ENCODE measurements at regions not wholly inside any gene's neighbourhood (a gene's known extent, or its start where the extent isn't known, plus 50 kb on each side); places are given as distances from the start of the nearest gene placed in this dataset.

DNA sequence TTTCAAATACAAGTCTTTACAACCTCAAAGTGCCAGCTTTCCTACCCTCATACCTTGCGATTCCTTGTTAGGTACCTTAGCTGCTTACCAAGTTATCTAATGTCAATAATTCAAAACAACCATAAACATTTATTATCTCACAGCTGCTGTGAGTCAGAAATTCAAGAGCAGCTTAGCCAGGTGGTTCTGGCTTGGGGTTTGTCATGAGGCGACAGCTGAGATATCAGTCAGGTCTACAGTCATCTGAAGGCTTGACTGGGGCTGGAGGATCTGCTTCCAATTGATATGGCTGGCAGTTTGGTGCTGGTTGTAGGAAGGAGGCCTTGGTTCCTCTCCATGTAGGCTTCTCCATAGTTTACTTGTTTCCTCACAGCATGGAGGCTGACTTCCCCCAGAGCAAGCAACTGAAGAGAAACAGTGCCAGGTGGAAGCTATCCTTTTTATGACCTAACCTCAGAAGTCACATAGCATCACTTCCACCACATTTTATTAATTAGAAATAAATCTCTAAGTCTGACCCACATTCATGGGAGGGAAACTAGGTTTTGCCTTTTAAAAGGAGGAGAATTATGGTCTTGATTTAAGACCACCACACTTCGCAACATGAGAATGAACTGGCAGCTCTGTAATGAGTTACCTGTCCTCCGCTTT is 103.3 kb upstream of the FGGY start:
- Histone ChIP-seq H3K4me3 (no peak overlapping the region), H3K9me3 (replicated peaks; ENCODE audit: control insufficient read depth, insufficient read depth, low read depth, low read length) (no peaks in the 10 kb centered on the region), H3K79me2 (ENCODE audit: control insufficient read depth, insufficient read depth, low read length) (no peaks in the 10 kb centered on the region), H3K9ac (ENCODE audit: insufficient read depth in 1 of 2, low read depth in 2 of 2, low read length in 2 of 2) (no peak overlapping the region), H2AFZ (ENCODE audit: low read depth, low read length) (no peak overlapping the region), H3K4me1 (replicated peaks in 1 of 2; ENCODE audit: control insufficient read depth in 2 of 2, insufficient read depth in 2 of 2, low read length in 2 of 2) (no peaks in the 10 kb centered on the region), H3K27me3 (ENCODE audit: control insufficient read depth in 2 of 2, insufficient read depth in 2 of 2, low read length in 2 of 2) (peaks cover 3 to 7% of the 10 kb centered on the region in 2 experiments; a peak in 3 of 5 replicates), H3K36me3 (ENCODE audit: control insufficient read depth, insufficient read depth, low read length) (no peaks in the 10 kb centered on the region), H4K20me1 (replicated peaks; ENCODE audit: control insufficient read depth, insufficient read depth, low read length) (no peaks in the 10 kb centered on the region), H3K4me2 (ENCODE audit: insufficient read depth, low read length) (no peak overlapping the region), H3K9me1 (ENCODE audit: control insufficient read depth, insufficient read depth, low read length) (no peaks in the 10 kb centered on the region), H3K27ac (ENCODE audit: extremely low read depth, low read depth, low read length) (no peak overlapping the region)
- intact Hi-C loops (cut with micrococcal nuclease) (no loop called here), in situ Hi-C loops (cut with MboI) (no loop called here)
- POLR2A ChIA-PET, result interaction anchor here (0.8 to 1.3 kb wide), 4 partner anchors 8 to 440 kb away, joined by 3 to 5 read pairs (median 4); no protein-coding TSS in a partner anchor
- DNase-seq (ENCODE audit: extremely low read depth in 1 of 4, low spot score in 3 of 4) (peak in 1 of 4 experiments; percentile 22), FAIRE-seq (no peak), ATAC-seq (no peak)
- 0% methylated on average over 4 of the region's 4 CpGs for WGBS (ENCODE audit: insufficient coverage, low coverage, missing lambda C conversion rate)
- CTCF ChIA-PET (ENCODE audit: low intra/inter-chr PET ratio), result no interaction called here
- BruUV-seq (replicated peaks), result no TSS peak
- no peak for TF ChIP-seq ZBTB17 (CRISPR knock-in tag; IDR thresholded peaks at IDR 0.05)
- TF ChIP-seq POLR2AphosphoS5 (IDR thresholded peaks at IDR 0.05; ENCODE audit: control insufficient read depth, insufficient read depth, low read depth, low read length), result no peak
- TF ChIP-seq MAX (CRISPR knock-in tag; IDR thresholded peaks at IDR 0.05), result 0 out of 2 replicates have a peak, but pooled peaks have one; percentile 17
- TF ChIP-seq TBL1XR1 (IDR thresholded peaks at IDR 0.05; ENCODE audit: low read length in 2 of 2), result no peak
- TF ChIP-seq TCF3 (CRISPR knock-in tag; IDR thresholded peaks at IDR 0.05), result peak; percentile 54
- no peak for TF ChIP-seq CBX5 (IDR thresholded peaks at IDR 0.05; ENCODE audit: borderline replicate concordance, low read depth)
- TF ChIP-seq ETV5 (CRISPR knock-in tag; IDR thresholded peaks at IDR 0.05; ENCODE audit: low read depth), result no peak
- TF ChIP-seq SMARCA5 (IDR thresholded peaks at IDR 0.05), result no peak
- TF ChIP-seq, protein P1, sequence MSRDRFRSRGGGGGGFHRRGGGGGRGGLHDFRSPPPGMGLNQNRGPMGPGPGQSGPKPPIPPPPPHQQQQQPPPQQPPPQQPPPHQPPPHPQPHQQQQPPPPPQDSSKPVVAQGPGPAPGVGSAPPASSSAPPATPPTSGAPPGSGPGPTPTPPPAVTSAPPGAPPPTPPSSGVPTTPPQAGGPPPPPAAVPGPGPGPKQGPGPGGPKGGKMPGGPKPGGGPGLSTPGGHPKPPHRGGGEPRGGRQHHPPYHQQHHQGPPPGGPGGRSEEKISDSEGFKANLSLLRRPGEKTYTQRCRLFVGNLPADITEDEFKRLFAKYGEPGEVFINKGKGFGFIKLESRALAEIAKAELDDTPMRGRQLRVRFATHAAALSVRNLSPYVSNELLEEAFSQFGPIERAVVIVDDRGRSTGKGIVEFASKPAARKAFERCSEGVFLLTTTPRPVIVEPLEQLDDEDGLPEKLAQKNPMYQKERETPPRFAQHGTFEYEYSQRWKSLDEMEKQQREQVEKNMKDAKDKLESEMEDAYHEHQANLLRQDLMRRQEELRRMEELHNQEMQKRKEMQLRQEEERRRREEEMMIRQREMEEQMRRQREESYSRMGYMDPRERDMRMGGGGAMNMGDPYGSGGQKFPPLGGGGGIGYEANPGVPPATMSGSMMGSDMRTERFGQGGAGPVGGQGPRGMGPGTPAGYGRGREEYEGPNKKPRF (IDR thresholded peaks at IDR 0.05; ENCODE audit: low read depth, low read length), result no peak
- TF ChIP-seq DACH1 (IDR thresholded peaks at IDR 0.05; ENCODE audit: partially characterized antibody), result no peak
- TF ChIP-seq DLX4 (CRISPR knock-in tag; IDR thresholded peaks at IDR 0.05), result no peak
- TF ChIP-seq ZC3H4 (CRISPR knock-in tag; IDR thresholded peaks at IDR 0.05; ENCODE audit: borderline replicate concordance), result no peak
- peak; percentile 40; the same call in 1 of the 2 replicates for TF ChIP-seq TAL1 (IDR thresholded peaks at IDR 0.05)
- TF ChIP-seq HNRNPUL1 (IDR thresholded peaks at IDR 0.05; ENCODE audit: low read length), result no peak
- TF ChIP-seq ZNF133 (CRISPR knock-in tag; IDR thresholded peaks at IDR 0.05), result no peak
- no peak for TF ChIP-seq DIDO1 (tag; IDR thresholded peaks at IDR 0.05; ENCODE audit: low read depth)
- no peak for TF ChIP-seq ZNF695 (CRISPR knock-in tag; IDR thresholded peaks at IDR 0.05)
- TF ChIP-seq ZNF146 (CRISPR knock-in tag; IDR thresholded peaks at IDR 0.05; ENCODE audit: unreplicated experiment), result no peak
